HAP-1 (cell line): ENCODE measurements at regions not wholly inside any gene's neighbourhood (a gene's known extent, or its start where the extent isn't known, plus 50 kb on each side); places are given as distances from the start of the nearest gene placed in this dataset.
"Not testable (repeated sequence)": the region's sequence is repeated elsewhere in the genome, so short reads cannot be mapped to it uniquely, and the experiment has no call there.

Experiments
- DNase-seq, 2 experiments: peaks; one replicate each; pipeline ENCODE4 v3.0.0-alpha.2; 2016 to 2020; ENCODE audit warnings: low spot score in 2 of 2
- H3K27me3 ChIP-seq: fragments of 250-450 bp; sonication (Bioruptor Pico); 2 replicates; pipeline ENCODE4 v1.5.1; 2020; ENCODE audit warnings: low read depth, mild to moderate bottlenecking, moderate library complexity
- H3K36me3 ChIP-seq: fragments of 250-450 bp; sonication (Bioruptor Pico); replicated peaks from 2 replicates; pipeline ENCODE4 v1.5.1; 2020; ENCODE audit warnings: mild to moderate bottlenecking
- H3K4me1 ChIP-seq: fragments of 250-450 bp; sonication (Bioruptor Pico); 2 replicates; pipeline ENCODE4 v1.5.1; 2020; ENCODE audit warnings: mild to moderate bottlenecking
- H3K4me3 ChIP-seq: fragments of 250-450 bp; sonication (Bioruptor Pico); 2 replicates; pipeline ENCODE4 v1.5.1; 2020; ENCODE audit warnings: mild to moderate bottlenecking, moderate library complexity
- H3K9me3 ChIP-seq: fragments of 250-450 bp; sonication (Bioruptor Pico); 2 replicates; pipeline ENCODE4 v1.5.1; 2020; ENCODE audit warnings: mild to moderate bottlenecking, moderate library complexity
- in situ Hi-C: fragments of 300-500 bp; cut with MboI; formaldehyde crosslinking; loops from 3 replicates; pipeline ENCODE4 v1.14.3; 2020; ENCODE audit warnings: low sequenced_read_pairs, inconsistent platforms, mixed read lengths

GRCh38 chr2:78120275-78120674 lies 598.1 kb upstream of the LRRTM4 start:
- H3K36me3 ChIP-seq, result no peaks in the 10 kb centered on the region
- in situ Hi-C loops, result no loop called here
- DNase-seq, result no peak

DNA sequence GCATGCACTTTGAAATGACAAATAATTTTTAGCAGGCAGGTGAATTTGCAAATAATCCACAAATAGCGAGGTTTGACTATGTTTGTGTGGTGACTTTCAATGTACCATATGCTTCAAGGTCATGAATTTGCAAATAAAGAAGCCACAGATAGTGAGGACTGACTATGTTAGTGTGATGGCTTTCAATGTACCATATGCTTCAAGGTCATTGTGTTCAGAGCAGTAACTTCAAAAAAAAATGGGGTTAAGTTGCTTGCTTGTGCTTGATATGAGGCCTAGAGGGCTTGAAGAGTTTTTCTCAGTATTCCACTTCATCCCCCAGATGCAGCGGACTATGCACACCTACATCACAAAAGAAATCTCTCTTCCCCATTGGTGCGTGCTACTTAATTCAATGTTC lies 602.9 kb upstream of the LRRTM4 start:
- Histone ChIP-seq H3K36me3 (no peaks in the 10 kb centered on the region), H3K9me3 (no peaks in the 10 kb centered on the region), H3K27me3 (no peaks in the 10 kb centered on the region), H3K4me1 (no peaks in the 10 kb centered on the region), H3K4me3 (no peak overlapping the region)
- DNase-seq, result no peak
- in situ Hi-C loops, result no loop called here

More at GRCh38 chr2:78120275-78120674, 598.1 kb upstream of the LRRTM4 start:
- Histone ChIP-seq H3K4me1 (no peaks in the 10 kb centered on the region), H3K4me3 (no peak overlapping the region), H3K27me3 (no peaks in the 10 kb centered on the region), H3K9me3 (no peaks in the 10 kb centered on the region)

GRCh38 chr2:78127424-78127823 lies 605.2 kb upstream of the LRRTM4 start:
- Histone ChIP-seq H3K27me3 (no peaks in the 10 kb centered on the region), H3K36me3 (no peaks in the 10 kb centered on the region), H3K9me3 (no peaks in the 10 kb centered on the region), H3K4me3 (no peak overlapping the region), H3K4me1 (no peaks in the 10 kb centered on the region)
- DNase-seq, result no peak
- in situ Hi-C loops, result no loop called here

- in situ Hi-C loops, result no loop called here
These were observed 610.5 kb upstream of the LRRTM4 start for GRCh38 chr2:78132391-78133370.

DNA sequence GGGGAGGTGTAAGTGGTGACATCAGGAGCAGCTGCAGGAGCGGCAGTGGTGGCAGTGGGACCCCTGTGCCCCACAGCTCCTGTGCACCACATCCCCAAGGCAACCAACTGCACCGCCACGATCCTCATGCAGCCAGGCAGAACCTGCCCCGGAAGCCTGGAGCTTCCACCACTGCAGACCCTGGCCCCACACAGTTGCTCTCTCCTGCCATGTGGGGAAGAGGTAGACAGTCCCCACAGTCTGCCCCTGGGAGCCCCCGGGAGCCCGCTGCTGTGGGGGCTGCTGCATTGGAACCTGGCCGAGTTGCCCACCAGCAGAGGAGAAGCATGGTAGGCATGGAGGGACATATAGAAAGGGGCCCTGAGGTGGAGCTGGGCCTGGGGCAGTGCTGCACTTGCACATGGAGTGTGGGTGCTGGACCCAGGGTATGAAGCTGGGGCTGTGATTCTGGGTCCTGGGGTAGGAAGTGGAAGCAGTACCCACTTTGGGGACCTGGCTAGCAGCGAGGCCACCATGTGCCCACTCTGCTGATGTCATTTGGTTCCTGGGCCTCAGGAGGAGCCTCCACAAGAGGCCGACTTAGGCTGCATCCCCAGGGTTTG lies 623.3 kb upstream of the LRRTM4 start:
- no peak overlapping the region for H3K4me3 ChIP-seq
- H3K27me3 ChIP-seq, result no peaks in the 10 kb centered on the region
- no peak for DNase-seq
- in situ Hi-C loops, result no loop called here
- H3K4me1 ChIP-seq, result no peaks in the 10 kb centered on the region
- H3K9me3 ChIP-seq, result no peaks in the 10 kb centered on the region
- no peaks in the 10 kb centered on the region for H3K36me3 ChIP-seq

More at GRCh38 chr2:78132391-78133370, 610.5 kb upstream of the LRRTM4 start:
- no peak for DNase-seq
- no peaks in the 10 kb centered on the region for H3K27me3 ChIP-seq
- H3K4me1 ChIP-seq, result no peaks in the 10 kb centered on the region
- H3K9me3 ChIP-seq, result no peaks in the 10 kb centered on the region
- H3K4me3 ChIP-seq, result no peak overlapping the region
- H3K36me3 ChIP-seq, result no peaks in the 10 kb centered on the region

DNA sequence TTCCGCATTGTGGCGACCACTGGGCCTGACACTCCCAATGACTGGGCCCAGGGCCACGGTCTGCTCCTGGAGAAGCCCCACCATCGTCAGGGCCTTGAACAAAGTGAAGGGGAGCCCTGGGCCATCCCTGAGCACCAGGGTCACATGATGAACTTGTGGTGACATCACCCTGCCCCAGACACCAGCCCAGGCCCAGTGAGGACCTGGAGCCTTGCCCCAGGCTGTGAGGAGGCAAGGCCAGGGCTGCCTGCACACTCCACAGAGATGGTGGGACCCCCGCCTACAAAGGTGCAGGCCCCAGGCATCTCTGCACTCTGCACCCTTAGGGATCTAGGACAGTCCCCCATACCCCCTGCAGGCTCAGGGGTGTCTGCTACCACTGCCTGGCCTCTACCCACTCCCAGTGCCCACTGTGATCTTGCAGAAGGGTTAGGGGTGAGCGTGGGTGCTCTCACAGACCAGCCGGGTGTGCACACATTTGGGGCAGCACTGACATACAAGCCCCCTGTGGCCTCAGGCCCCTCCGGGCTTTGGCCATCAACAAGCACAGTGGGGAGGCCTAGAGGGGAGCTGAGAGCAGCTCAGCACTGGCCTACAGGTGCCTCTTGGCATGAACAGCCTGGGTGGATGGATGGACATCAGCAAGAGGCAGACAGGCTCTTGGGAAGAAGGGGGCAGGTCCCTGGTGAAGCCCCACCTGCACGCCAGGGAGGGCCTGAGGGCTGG lies 624.0 kb upstream of the LRRTM4 start:
- Histone ChIP-seq H3K36me3 (no peaks in the 10 kb centered on the region), H3K4me3 (no peak overlapping the region), H3K27me3 (no peaks in the 10 kb centered on the region), H3K9me3 (no peaks in the 10 kb centered on the region), H3K4me1 (no peaks in the 10 kb centered on the region)
- in situ Hi-C loops, result no loop called here
- no peak for DNase-seq

DNA sequence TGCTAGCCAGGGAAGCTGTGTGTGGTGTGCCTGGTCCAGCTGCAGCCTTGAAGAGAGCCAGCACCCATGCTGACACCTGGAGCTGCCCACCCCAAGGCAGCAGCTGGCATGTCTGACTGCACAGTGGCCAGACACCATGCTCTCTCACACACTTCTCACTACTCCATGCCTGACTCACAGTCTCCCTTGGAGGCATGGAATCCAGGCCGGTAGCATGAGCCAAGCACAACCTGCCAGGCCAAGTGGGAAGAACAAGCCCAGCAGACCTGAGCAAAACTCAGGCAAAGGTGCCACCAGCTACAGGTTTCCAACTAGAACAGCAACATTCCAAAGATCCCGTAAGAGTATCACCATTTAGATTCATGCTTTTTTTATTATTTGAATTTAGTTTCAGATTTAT lies 625.3 kb upstream of the LRRTM4 start:
- no peaks in the 10 kb centered on the region for H3K27me3 ChIP-seq
- H3K4me3 ChIP-seq, result no peak overlapping the region
- H3K4me1 ChIP-seq, result no peaks in the 10 kb centered on the region
- in situ Hi-C loops, result no loop called here
- no peaks in the 10 kb centered on the region for H3K36me3 ChIP-seq
- no peaks in the 10 kb centered on the region for H3K9me3 ChIP-seq
- DNase-seq, result no peak

DNA sequence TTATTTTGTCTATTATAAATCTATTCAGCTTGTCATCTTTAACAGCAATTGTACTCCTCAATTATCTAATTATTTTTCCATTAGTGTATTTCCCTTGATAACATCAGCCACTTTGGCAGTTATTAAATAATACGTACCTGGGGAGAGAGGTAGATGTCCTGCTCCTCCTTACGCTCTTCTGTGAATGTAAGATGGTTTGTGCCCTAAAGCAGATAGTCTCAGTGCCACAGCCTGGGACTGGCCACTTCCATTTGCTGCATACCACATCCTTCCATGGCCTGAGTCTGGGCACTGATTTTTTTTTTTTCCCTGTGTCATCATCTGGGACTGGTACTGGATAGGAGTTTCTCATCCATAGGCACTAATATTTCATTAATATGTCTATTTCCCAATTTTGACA lies 632.4 kb upstream of the LRRTM4 start:
- in situ Hi-C loops, result no loop called here
- Histone ChIP-seq H3K4me3 (no peak overlapping the region), H3K36me3 (no peaks in the 10 kb centered on the region)

GRCh38 chr2:78162202-78162601 lies 640.0 kb upstream of the LRRTM4 start:
- in situ Hi-C loops, result no loop called here
- Histone ChIP-seq H3K9me3 (no peaks in the 10 kb centered on the region), H3K4me1 (no peaks in the 10 kb centered on the region), H3K27me3 (no peaks in the 10 kb centered on the region), H3K4me3 (no peak overlapping the region), H3K36me3 (no peaks in the 10 kb centered on the region)
- DNase-seq, result no peak

More for the DNA sequence above, 632.4 kb upstream of the LRRTM4 start:
- no peaks in the 10 kb centered on the region for H3K27me3 ChIP-seq
- H3K4me1 ChIP-seq, result no peaks in the 10 kb centered on the region
- no peak for DNase-seq
- H3K9me3 ChIP-seq, result no peaks in the 10 kb centered on the region

GRCh38 chr2:78172157-78172556 lies 650.0 kb upstream of the LRRTM4 start:
- H3K36me3 ChIP-seq, H3K9me3 ChIP-seq, DNase-seq, H3K27me3 ChIP-seq, H3K4me3 ChIP-seq, H3K4me1 ChIP-seq, in situ Hi-C loops: not testable (repeated sequence)

GRCh38 chr2:78175645-78176044 lies 653.5 kb upstream of the LRRTM4 start:
- DNase-seq, result no peak
- Histone ChIP-seq H3K9me3 (no peaks in the 10 kb centered on the region), H3K36me3 (no peaks in the 10 kb centered on the region), H3K27me3 (no peaks in the 10 kb centered on the region), H3K4me3 (no peak overlapping the region), H3K4me1 (no peaks in the 10 kb centered on the region)
- in situ Hi-C loops, result no loop called here

GRCh38 chr2:78201064-78201575 lies 678.9 kb upstream of the LRRTM4 start:
- Histone ChIP-seq H3K27me3 (no peaks in the 10 kb centered on the region), H3K4me3 (no peak overlapping the region), H3K36me3 (no peaks in the 10 kb centered on the region), H3K4me1 (no peaks in the 10 kb centered on the region), H3K9me3 (no peaks in the 10 kb centered on the region)
- in situ Hi-C loops, result no loop called here
- no peak for DNase-seq

GRCh38 chr2:78202366-78202765 lies 680.2 kb upstream of the LRRTM4 start:
- in situ Hi-C loops, result no loop called here
- Histone ChIP-seq H3K9me3 (no peaks in the 10 kb centered on the region), H3K4me3 (no peak overlapping the region), H3K4me1 (no peaks in the 10 kb centered on the region), H3K36me3 (no peaks in the 10 kb centered on the region), H3K27me3 (no peaks in the 10 kb centered on the region)
- DNase-seq, result no peak
